HK-2 (cell line): ENCODE measurements at regions not wholly inside any gene's neighbourhood (a gene's known extent, or its start where the extent isn't known, plus 50 kb on each side); places are given as distances from the start of the nearest gene placed in this dataset.

Experiments
- DNase-seq: peaks from one replicate; pipeline ENCODE4 v3.0.0-alpha.2; 2018; ENCODE audit not compliant: unreplicated experiment

- no peak for DNase-seq
These were observed 110.8 kb downstream of the DAD1 start for GRCh38 chr14:22478247-22478646.

GRCh38 chr14:22477569-22478194 is 111.3 kb downstream of the DAD1 start:
- no peak for DNase-seq

- DNase-seq = no peak
These were observed 112.1 kb downstream of the DAD1 start for GRCh38 chr14:22476887-22477286.

GRCh38 chr14:22476005-22476751 is 112.8 kb downstream of the DAD1 start:
- no peak for DNase-seq

GRCh38 chr14:22475381-22475780 is 113.6 kb downstream of the DAD1 start:
- no peak for DNase-seq

GRCh38 chr14:22474730-22475351 is 114.2 kb downstream of the DAD1 start:
- DNase-seq = no peak

GRCh38 chr14:22472935-22473854 is 115.8 kb downstream of the DAD1 start:
- DNase-seq = peak; percentile 22

- DNase-seq = no peak
These were observed 116.6 kb downstream of the DAD1 start for GRCh38 chr14:22472466-22472865.

- DNase-seq = no peak
These were observed 117.4 kb downstream of the DAD1 start for GRCh38 chr14:22471545-22472121.

GRCh38 chr14:22469538-22470303 is 119.3 kb downstream of the DAD1 start:
- DNase-seq = no peak

GRCh38 chr14:22468830-22469229 is 120.2 kb downstream of the DAD1 start:
- DNase-seq = no peak

- DNase-seq = no peak
These were observed 122.5 kb downstream of the DAD1 start for GRCh38 chr14:22466491-22466890.

- DNase-seq = no peak
These were observed 123.7 kb downstream of the DAD1 start for GRCh38 chr14:22465201-22465840.

- DNase-seq = no peak
These were observed 124.4 kb downstream of the DAD1 start for GRCh38 chr14:22464422-22465142.

GRCh38 chr14:22463763-22464173 is 125.3 kb downstream of the DAD1 start:
- no peak for DNase-seq

GRCh38 chr14:22462923-22463322 is 126.1 kb downstream of the DAD1 start:
- no peak for DNase-seq

- no peak for DNase-seq
These were observed 128.4 kb downstream of the DAD1 start for GRCh38 chr14:22460461-22461195.

GRCh38 chr14:22458737-22459136 is 130.3 kb downstream of the DAD1 start:
- no peak for DNase-seq

- no peak for DNase-seq
These were observed 131.9 kb downstream of the DAD1 start for GRCh38 chr14:22456998-22457594.
